Heart left ventricle (tissue), 13 donors: ENCODE measurements at regions not wholly inside any gene's neighbourhood (a gene's known extent, or its start where the extent isn't known, plus 50 kb on each side); places are given as distances from the start of the nearest gene placed in this dataset.

Experiments
- POLR2A ChIP-seq, 2 donors: fragments of 450-650 bp; IDR thresholded peaks; one replicate each; pipeline ENCODE4 v1.6.1; 2017; ENCODE audit warnings: antibody characterized with exemption in 2 of 2, mild to moderate bottlenecking in 2 of 2, moderate library complexity in 2 of 2
- TF ChIP-seq, protein P1 (sequence below), 12 donors: fragments of 200-600 bp; sonication (generic) in 4 of 12; IDR thresholded peaks; one replicate each; pipeline versions ENCODE4 v1.5.0 to v1.8.0; 2018 to 2022; ENCODE audit warnings: antibody characterized with exemption in 12 of 12, mild to moderate bottlenecking in 5 of 12
- donor health status: ischemic (EF 13 %, LVEDD 7.1; RV severe dilation, severe dysfunction).
- donor health status: DM: no; HTN: yes; CAD: no.
- donor health status: DM: no; HTN: no; CAD: no.
- donor health status: ischemic (EF 25% LVEDD 6.9; RV normal size, moderate dysfunction).
- donor health status: ischemic (EF 25% LVEDD 5.7; RV mildly dilated, moderate dysfunction).
- donor health status: ischemic (EF 35%, LVEDD 5.7; RV mildly dilated, moderate dysfunction).
- donor health status: nonischemic (EF 11% LVEDD 7.7; RV severe dilation, severe dysfunction).
- donor health status: DM: yes; HTN: yes; CAD: no.
- donor health status: PGD.
- donor health status: ischemic (EF 29% LVEDD 5.4; RV normal size, mild dysfunction).
- donor health status: nonischemic (EF 23%, LVEDD 6.1; RV moderate dilation, normal function).

GRCh38 chr6:131400054-131400778 lies 172.8 kb upstream of the ARG1 start:
- TF ChIP-seq, protein P1, sequence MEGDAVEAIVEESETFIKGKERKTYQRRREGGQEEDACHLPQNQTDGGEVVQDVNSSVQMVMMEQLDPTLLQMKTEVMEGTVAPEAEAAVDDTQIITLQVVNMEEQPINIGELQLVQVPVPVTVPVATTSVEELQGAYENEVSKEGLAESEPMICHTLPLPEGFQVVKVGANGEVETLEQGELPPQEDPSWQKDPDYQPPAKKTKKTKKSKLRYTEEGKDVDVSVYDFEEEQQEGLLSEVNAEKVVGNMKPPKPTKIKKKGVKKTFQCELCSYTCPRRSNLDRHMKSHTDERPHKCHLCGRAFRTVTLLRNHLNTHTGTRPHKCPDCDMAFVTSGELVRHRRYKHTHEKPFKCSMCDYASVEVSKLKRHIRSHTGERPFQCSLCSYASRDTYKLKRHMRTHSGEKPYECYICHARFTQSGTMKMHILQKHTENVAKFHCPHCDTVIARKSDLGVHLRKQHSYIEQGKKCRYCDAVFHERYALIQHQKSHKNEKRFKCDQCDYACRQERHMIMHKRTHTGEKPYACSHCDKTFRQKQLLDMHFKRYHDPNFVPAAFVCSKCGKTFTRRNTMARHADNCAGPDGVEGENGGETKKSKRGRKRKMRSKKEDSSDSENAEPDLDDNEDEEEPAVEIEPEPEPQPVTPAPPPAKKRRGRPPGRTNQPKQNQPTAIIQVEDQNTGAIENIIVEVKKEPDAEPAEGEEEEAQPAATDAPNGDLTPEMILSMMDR (IDR thresholded peaks at IDR 0.05): no peak
- no peak for TF ChIP-seq POLR2A (IDR thresholded peaks at IDR 0.05)
